ENCODE measurements at regions not wholly inside any gene's neighbourhood (a gene's known extent, or its start where the extent isn't known, plus 50 kb on each side); places are given as distances from the start of the nearest gene placed in this dataset.
"Not testable (repeated sequence)": the region's sequence is repeated elsewhere in the genome, so short reads cannot be mapped to it uniquely, and the experiment has no call there.

DNA sequence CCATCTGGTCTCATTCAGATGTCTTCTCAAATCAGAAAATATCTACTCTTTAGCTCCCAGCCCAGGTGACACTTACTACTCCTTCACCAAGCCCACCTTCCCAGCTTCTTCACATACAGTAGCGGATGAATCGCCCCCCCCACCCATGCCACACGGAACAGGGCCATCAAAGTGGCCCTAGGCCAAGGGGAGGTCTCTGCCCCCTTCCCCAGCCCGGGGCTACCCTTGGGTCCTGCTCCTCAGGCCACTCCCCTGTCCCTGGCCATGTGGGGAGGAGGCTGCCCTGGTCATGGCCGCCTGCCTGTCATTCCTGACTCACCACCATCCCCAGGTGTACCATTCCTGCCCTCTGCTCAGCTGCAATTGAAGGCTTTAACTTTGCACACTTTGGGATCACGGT lies 142.8 kb downstream of the NECTIN1 start:
- DNase-seq (ENCODE audit: low read depth, low spot score), result no peak

DNA sequence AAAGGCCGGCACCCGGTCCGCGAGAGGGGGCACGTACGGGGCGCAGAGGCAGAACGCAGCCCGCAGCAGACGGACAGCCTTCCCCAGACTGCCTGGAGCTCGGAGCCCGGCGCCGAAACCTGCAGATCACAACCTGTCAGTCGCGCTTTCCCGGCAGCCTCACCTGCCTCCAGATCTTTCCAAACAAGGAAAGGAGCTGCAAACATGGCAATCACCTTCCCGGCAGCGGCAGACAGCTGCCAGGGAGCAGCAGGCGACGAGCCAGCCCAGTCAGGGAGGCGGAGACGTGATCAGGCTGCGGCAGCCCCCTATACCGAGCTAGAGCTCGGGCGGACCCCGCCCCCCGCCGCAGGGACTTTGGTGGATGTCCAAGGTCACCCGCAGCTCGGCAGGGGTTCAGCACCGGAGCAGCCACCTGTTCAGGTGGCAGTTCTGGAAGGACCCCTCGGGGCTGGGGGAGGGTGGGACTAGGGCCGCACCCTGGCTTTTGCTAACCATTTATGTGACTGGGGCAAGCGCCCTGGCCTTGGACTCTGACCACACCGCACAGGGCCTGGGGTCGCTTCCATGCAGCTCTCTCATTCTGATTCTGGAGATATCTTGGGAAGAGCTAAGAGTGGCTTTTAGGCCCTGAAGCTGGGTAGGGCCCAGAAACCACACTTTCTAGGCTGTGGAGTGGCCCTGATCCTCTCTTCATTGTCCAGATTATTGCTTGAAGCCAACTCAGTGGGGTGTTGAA lies 143.8 kb downstream of the NECTIN1 start:
- DNase-seq (ENCODE audit: low read depth, low spot score), result no peak

DNA sequence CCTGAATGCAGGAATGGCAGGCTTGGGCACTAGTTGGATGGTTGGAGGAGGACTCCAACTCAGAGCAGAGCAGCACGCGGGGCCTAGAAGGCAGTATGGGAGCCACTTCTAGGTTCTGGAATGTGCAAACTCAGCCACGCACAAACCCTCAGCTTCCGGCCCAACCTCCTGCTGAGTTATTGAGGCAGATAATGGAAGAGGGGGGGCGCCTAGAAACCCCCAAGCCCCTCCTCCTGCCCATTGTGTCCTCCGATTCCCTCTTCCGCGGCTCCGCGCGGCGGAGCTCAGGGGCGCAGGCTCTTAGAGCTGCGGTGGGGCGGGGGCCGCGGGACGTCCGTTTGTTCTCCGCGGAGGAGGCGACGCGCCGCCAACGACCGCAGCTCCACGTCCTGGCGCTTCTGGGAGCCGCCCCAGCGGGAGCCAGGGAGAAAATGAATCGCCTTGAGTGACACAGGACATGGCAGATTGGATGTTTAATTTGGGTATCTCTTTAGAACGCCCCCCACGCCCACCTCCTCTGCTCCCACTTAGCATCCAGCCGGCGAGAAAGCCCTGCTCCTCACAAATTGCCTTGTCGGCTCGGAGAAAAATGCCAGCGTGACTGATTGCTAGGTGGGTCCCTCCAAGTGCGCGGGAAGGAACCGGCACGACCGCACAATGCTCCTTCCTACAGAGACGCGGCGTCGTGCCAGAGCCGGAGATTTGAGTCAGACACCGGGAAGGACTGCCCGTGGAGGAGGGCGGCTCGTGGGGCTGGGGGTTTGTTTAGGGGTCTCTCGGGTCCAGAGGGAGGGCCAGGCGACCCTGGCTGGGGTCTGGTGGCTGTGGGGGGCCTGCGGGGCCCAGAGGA lies 144.6 kb downstream of the NECTIN1 start:
- DNase-seq (ENCODE audit: low read depth, low spot score), result peak; percentile 78

DNA sequence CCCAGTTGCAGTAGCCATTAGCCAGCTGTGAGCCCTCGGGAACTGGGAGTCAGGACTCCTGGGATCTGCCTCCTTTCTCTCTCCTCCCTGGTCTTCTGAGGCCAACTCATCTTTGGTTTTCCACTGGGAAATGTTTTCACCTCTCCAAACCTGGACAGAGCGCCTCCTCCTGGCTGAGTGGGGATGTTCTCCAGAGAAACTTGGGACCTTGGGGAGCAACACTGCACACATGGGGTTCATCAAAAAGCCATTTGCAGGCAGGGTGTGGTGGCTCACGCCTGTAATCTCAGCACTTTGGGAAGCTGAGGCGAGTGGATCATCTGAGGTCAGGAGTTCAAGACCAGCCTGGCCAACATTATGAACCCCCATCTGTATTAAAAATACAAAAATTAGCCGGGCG lies 145.4 kb downstream of the NECTIN1 start:
- no peak for DNase-seq (ENCODE audit: low read depth, low spot score)

DNA sequence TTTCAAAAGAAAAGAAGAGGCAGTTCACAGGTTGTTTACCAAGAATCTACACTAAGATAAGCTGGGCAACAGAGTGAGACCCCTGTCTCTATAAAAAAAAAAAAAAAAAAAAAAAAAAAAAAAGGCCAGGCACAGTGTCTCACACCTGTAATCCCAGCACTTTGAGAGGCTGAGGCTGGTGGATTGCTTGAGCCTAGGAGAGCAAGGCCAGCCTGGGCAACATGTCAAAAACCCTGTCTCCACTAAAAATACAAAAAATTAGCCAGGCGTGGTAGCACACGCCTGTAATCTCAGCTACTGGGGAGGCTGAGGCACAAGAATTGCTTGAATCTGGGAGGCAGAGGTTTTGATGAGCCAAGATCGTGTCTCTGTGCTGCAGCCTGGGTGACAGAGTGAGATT lies 147.6 kb downstream of the NECTIN1 start:
- DNase-seq (ENCODE audit: low read depth, low spot score), result not testable (repeated sequence)

DNA sequence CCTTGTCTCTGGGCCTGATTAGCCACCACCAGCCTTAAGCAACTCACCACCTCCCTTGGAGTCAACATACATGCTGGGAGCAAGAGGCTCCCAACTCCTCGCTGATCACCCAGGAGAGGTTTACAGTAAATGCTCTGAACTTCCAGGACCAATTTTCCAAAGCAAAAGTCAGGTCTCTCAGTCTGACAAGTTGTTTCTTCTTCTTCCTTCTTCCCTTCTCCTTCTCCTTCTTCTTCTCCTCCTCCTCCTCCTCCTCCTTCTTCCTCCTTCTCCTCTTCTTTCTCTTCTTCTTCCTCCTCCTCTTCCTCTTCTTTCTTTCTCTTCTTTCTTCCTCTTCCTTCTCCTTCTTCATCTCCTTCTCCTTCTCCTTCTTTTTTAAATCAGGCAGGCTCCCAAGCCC lies 148.2 kb downstream of the NECTIN1 start:
- DNase-seq (ENCODE audit: low read depth, low spot score), result no peak

DNA sequence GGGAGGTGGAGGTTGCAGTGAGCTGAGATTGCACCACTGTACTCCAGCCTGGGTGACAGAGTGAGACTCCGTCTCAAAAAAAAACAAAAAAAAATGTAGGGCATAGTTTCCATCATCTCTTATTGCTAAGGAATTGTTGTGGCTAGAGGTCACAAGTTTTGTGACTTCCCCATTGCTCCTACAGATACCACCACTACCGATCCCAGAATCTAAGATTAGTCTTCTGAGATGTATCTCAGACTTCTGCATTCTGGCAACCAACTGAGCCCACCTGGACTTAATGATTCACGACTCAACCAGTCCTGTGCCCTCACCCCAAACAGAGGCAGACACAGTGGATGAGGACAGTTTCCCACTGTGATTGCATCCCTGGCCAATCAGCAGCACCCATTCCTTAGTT lies 148.9 kb downstream of the NECTIN1 start:
- DNase-seq (ENCODE audit: low read depth, low spot score), result no peak

DNA sequence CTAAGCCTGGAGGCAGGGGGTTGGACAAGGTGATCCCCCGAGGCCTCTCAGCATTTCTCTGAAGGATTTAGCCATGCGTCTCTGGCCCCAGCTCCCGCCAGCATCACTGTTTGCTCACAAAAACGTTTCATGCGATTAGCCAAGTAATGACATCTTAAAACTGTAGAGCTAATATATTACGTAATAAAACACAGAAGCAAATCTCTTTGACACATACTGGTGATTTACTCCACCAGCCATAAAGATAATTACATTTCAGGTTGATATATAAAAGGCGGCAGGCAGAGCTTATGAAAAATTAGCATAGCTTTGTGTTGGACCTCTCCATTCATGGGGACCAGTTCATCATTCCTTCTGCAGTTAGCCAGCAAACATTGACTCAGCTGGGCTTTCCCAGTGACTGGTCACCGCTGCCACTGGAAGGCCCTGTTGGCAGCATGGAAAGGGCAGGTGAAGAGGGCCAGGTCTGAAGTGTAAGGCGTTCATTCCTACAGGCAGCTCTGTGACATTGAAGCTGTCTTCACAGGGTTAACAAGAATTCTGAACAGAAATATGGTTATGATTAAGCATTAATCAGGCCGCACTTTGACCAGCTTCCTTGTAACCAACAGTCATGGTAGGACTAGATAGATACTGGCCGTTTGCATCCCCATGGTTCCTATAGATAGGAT lies 150.3 kb downstream of the NECTIN1 start:
- DNase-seq (ENCODE audit: low read depth, low spot score), result no peak

DNA sequence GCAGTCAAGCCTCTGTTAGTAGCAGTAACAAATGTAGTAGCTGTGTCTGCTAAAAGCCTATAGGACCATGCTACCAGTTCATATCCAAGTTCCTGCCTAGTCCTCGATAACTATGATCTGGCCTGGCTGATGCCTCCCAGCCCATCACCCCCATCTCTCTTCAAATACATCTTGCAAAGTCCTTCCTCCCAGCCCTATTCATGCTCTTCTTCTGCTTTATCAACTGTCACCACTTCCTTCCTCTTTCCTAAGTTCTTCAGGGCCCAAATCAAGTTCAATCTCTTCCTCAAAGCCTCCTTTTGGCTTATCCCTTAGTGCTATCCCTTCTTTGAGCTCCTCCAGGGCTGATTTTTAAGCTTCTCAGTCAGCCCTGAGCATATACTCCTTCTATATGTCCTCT lies 150.9 kb upstream of the THY1 start:
- DNase-seq (ENCODE audit: low read depth, low spot score), result no peak

DNA sequence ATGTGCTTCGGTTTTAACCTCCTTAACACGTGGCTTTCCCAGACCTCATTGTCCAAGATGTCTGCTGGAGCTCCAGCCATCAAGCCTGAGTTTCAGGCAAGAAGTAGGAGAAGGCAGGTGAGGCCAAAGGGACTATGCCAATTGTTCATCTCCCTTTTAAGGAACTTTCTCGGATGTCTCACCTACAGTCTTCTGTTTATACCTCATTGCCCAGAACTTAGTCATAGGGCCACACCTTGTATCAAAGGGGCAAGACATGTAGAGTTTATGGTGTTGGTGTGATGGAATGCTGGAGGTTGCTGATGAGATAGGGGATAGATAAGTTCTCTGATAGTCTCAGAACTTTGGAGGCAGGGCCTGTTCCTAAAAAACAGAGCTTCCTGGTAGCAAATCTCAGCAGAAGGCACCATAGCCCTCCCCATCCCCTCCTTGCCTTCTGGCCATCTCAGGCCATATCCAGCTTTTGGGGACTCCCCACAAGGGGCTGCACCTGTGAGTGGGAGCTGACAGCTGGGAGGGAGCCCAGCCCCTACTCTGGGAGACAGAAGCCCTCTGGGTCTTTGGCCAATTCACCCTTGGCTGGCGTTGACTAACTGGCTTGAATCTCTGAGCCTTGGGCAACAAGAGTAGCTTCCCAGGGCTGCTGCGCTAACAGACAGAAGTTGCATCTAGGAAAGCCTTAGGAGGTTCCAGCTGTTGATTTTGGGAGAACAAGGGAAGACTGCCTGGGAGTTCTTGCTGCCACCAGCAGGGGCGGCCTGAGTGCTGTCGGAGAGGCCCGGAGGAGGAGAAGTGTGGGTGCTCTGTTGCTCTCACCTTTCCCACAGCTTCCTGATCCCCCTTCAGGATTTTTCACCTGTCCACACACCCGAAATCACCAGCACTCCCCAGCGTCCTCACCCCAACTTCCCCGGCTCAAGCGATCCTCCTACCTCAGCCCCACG lies 149.8 kb upstream of the THY1 start:
- no peak for DNase-seq (ENCODE audit: low read depth, low spot score)

DNA sequence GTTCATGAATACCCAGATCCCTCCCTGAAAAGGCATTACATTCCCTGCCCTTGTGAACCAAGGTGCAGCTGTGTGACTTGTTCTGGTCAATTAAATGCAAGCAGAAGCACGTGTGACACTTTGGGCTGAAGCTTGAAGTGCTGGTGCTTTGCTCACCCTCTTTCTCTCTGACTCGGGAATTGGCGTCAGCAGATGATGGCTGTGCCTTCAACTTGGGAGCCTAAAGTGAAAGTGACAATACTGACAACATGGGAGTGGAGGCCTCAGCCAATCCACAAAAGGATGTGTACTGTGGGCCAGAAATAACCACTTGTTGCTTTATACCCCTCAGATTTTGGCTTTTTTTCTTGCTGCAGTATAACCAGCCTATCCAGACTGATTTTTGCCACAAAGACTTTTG lies 148.3 kb upstream of the THY1 start:
- no peak for DNase-seq (ENCODE audit: low read depth, low spot score)

DNA sequence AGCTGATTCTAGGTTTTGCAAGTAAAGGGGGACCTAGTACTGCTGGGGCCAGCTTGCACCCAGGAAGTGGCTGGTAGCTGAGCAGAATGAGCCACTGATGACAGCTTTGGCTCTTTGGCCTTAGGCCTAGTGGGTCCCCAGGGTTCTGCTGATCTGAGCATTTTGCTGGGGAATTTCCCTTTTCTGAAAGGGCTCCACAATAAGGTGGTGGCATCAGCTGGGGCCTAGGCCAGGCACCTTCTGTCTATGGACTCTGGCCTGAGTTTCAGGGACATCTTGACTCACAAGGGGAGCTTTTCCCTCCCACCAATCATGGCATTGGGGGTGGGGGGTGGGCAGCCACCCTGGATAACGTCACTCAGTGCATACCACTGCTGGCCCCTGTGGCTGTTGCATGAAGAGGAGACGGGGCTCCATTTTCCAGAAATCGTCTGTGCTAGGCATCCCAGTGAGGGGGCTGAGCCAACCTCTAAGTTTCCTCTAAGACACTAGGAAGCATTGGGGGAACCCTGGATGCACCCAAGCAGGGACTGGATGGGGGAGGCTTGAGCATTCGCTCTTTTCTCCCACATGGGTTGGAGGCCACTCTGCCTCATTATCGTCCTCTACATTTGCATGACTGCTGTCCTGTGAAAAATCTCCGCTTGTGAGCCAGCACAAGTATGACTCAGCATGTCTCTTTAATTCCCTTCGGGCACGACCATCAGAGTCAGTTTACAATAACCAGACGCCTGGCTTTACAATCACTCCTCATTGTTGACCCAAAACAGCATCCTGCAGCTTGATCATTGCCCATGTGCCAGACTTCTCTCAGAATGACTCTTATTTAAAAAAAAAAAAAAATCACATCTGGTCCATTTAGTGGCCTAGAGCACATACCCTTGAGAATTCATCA lies 145.0 kb upstream of the THY1 start:
- DNase-seq (ENCODE audit: low read depth, low spot score), result no peak

DNA sequence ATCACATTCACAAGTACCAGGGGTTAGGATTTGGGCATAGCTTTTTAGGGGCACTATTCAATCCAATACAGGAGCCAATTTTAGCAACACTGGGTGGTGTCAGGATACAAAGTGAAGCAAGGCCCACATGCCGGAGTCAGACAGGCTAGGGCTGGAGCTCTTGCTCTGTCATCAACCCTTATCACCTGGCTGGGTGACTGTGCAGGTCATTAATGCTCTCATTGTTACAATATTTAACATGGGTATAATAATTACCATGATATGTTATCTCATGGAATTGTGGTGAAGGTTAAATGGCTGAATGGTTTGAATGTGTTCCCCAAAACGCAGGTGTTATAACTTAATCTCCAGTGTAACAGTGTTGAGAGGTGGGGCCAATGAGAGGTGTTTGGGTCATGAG lies 143.3 kb upstream of the THY1 start:
- DNase-seq (ENCODE audit: low read depth, low spot score), result no peak

DNA sequence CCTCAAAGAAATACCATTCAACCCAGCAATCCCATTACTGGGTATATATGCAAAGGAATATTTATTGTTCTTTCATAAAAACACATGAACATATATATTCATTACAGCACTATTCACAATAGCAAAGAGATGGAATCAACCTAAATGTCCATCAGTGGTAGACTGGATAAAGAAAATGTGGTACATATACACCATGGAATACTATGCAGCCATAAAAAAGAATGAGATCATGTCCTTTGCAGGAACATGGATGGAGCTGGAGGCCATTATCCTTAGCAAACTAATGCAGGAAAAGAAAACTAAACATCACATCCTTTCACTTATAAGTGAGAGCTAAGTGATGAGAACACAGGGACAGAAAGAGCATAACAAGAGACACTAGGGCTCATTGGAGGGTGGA lies 142.7 kb upstream of the THY1 start:
- DNase-seq (ENCODE audit: low read depth, low spot score), result not testable (repeated sequence)

DNA sequence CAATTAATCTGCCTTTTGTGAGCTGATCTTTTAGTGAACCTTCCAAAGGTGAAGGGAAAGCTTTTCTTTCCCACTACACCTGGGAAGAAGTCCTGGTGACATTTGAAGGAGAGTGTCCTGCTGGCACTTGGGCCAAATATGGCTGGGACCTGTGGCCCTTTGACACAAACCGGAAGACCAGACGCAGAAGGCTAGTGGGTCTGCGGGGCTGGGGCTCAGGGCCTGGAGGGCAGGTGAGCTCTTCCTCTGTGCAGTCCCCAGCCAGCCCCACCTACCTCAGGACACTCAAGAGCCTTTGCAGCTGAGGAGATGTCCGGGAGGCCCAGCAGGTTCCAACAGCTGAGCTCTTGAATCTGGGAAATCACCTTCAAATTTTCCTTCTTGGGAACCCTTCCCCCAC lies 138.0 kb upstream of the THY1 start:
- no peak for DNase-seq (ENCODE audit: low read depth, low spot score)

DNA sequence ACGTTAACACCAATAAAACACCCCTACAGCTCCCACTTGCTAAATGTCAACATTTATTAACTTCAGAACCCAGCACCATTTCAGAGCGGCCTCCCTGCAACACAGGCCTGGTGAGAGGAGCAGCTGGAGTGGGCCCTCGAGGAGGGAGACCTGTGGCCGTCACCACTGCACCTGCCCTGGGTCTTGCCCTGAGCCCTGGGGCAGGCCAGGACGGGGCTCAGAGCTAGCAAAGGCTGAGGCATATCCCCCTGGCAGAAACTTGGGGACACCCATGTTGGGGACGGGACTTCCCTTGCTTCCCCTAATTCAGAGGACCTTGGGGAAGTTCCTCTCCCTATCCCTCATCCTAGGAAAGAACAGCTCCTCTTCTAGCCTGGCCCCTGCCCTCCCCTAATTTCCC lies 137.3 kb upstream of the THY1 start:
- no peak for DNase-seq (ENCODE audit: low read depth, low spot score)

DNA sequence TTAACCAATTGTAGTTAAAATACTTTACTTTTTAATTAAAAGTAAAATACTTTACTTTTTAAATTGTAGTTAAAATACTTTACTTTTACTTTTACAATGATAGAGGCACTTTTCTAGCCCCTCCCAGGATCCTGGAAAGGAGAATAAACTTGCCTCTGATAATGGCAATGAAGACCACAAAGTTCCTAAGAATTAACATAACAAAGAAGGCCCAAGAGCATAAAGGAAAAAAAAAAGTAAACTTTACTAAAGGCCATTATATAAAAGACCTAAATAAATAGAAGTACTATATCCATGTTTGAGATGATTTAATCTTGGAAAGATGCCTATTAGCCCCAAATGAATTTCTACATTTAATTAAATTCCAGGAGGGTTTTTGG lies 129.1 kb upstream of the THY1 start:
- no peak for DNase-seq (ENCODE audit: low read depth, low spot score)

DNA sequence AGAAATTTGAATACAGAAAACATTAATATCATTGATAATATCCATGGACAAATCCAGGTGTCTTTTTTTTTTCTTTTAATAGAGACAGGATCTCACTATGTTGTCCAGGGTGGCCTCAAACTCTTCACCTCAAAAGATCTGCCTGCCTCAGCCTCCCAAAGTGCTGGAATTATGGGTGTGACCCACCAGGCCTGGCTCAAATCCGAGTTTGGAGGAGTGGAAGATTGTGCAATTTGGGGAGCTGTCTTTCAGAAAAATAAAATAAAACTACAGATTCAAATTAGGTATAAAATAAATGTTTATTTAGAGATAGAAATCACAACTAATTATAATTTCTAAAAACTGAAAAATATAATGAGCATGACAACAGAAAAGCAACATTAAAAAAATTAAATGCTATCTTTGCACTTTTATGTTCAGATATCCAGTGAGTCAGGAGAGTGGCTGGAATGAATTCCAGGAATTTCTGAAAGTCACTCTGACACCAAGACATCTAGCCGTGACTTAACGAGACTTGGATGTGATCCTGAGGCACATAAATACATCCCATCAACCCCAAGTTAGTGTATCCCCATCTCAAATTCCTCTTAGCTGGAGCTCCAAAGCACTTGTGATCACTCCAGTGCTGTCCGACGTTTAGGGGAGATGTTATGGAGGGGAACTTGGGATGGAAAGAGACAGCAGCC lies 128.6 kb upstream of the THY1 start:
- no peak for DNase-seq (ENCODE audit: low read depth, low spot score)

DNA sequence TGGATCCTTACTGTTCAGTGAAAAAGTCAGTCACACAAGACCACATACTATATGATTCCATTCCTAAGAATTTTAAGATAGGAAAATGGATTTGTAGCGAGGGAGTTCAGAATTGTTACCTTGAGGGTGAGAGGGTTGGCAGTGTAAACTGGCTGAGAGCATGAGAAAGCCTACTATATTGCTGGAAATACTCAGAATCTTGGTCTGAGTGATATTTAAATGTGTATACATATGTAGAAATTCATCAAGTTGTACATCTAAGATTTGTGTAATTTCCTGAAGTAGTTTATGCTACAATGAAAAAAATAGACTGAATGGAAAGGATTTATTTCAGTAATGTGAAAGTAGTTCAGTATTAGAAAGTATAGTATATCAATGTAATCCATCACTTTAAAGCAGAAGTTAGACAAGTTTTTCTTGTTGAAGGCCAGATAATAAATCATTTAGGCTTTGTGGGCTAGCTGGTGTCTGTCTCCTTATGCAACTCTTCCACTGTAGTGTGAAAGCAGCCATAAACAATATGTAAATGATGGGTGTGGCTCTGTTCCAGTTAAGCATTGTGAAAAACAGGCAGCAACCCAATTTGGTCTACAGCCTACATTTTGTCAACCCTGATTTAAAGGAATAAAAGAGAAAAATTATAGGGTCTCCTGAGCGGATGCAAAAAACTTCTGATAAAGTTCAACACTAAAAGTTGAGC lies 127.2 kb upstream of the THY1 start:
- no peak for DNase-seq (ENCODE audit: low read depth, low spot score)
